A673 (cell line): ENCODE measurements at regions not wholly inside any gene's neighbourhood (a gene's known extent, or its start where the extent isn't known, plus 50 kb on each side); places are given as distances from the start of the nearest gene placed in this dataset.

Experiments used
- BruUV-seq: library from RNA; stranded (reverse); fragments of 400-500 nt; replicated peaks from 2 replicates; lab custom pipeline; 2021; lab: Mats Ljungman, UMichigan
- CTCF ChIA-PET: fragments of 300-600 bp; sonication (Branson Sonifier 250); formaldehyde crosslinking; loops from one replicate; lab custom pipeline; 2022; ENCODE audit warnings: antibody characterized with exemption; lab: Charles Lee
- POLR2A ChIA-PET: fragments of 300-600 bp; sonication (Branson Sonifier 250); formaldehyde crosslinking; loops from one replicate; lab custom pipeline; 2022; ENCODE audit warnings: antibody characterized with exemption; ENCODE audit not compliant: low non-redundant PET; lab: Charles Lee
- DNase-seq: peaks from one replicate; pipeline ENCODE4 v3.0.0-alpha.2; 2015; ENCODE audit warnings: low spot score
- H3K27ac ChIP-seq: fragments of 200-600 bp; sonication (generic); 2 replicates; pipeline ENCODE4 v1.5.1; 2016; ENCODE audit warnings: mixed run types, low read depth, mild to moderate bottlenecking, mixed read lengths, antibody characterized with exemption, low read length; ENCODE audit not compliant: poor library complexity, severe bottlenecking
- H3K27me3 ChIP-seq: fragments of 200-600 bp; sonication (generic); replicated peaks from 2 replicates; pipeline ENCODE4 v1.6.1; 2017; ENCODE audit warnings: mixed run types, low read depth, mild to moderate bottlenecking, mixed read lengths, antibody characterized with exemption, low read length; ENCODE audit not compliant: insufficient read depth, poor library complexity
- H3K36me3 ChIP-seq: fragments of 200-600 bp; sonication (generic); 2 replicates; pipeline ENCODE4 v1.6.1; 2016; ENCODE audit warnings: mixed run types, mild to moderate bottlenecking, mixed read lengths, antibody characterized with exemption, low read length; ENCODE audit not compliant: insufficient read depth, poor library complexity, severe bottlenecking
- H3K4me1 ChIP-seq: fragments of 200-600 bp; sonication (generic); 2 replicates; pipeline ENCODE4 v1.6.1; 2017; ENCODE audit warnings: mixed run types, mild to moderate bottlenecking, mixed read lengths, antibody characterized with exemption, low read length; ENCODE audit not compliant: insufficient read depth, poor library complexity, severe bottlenecking
- H3K4me3 ChIP-seq: fragments of 200-600 bp; sonication (generic); 2 replicates; pipeline ENCODE4 v1.5.1; 2016; ENCODE audit warnings: low read depth, mixed run types, mild to moderate bottlenecking, mixed read lengths, low read length; ENCODE audit not compliant: poor library complexity, severe bottlenecking
- H3K9me3 ChIP-seq: fragments of 200-600 bp; sonication (generic); 2 replicates; pipeline ENCODE4 v1.6.1; 2016; ENCODE audit warnings: mixed run types, low read depth, mild to moderate bottlenecking, mixed read lengths, antibody characterized with exemption, low read length; ENCODE audit not compliant: poor library complexity, severe bottlenecking
- CTCF ChIP-seq: fragments of 300-800, 200-600 bp; sonication (generic); conservative IDR thresholded peaks from 2 replicates; pipeline ENCODE4 v1.5.1; 2017; ENCODE audit warnings: low read depth, mild to moderate bottlenecking, antibody characterized with exemption, low read length, moderate library complexity, mixed read lengths
- EZH2 ChIP-seq: fragments of 200-600 bp; sonication (generic); IDR thresholded peaks from 2 replicates; pipeline ENCODE4 v1.6.1; 2017; ENCODE audit warnings: borderline replicate concordance, low read depth, mild to moderate bottlenecking, mixed read lengths, antibody characterized with exemption, low read length; ENCODE audit not compliant: poor library complexity, severe bottlenecking
- intact Hi-C: fragments of 100-400 bp; cut with micrococcal nuclease; formaldehyde crosslinking; loops from one replicate; pipeline ENCODE4 v1.10.0; 2022; ENCODE audit not compliant: unreplicated experiment

- H3K4me3 ChIP-seq: no peak overlapping the region
- no peaks in the 10 kb centered on the region for H3K27me3 ChIP-seq
- intact Hi-C loops: no loop called here
- no peaks in the 10 kb centered on the region for H3K9me3 ChIP-seq
- TF ChIP-seq EZH2 (no peak), CTCF (no peak)
- ChIA-PET CTCF (no interaction called here), POLR2A (no interaction called here)
- no peaks in the 10 kb centered on the region for H3K4me1 ChIP-seq
- H3K27ac ChIP-seq: no peak overlapping the region
- BruUV-seq: no TSS peak
- DNase-seq: no peak
- no peaks in the 10 kb centered on the region for H3K36me3 ChIP-seq
Observed at GRCh38 chr5:153340139-153340538, 150.3 kb upstream of the GRIA1 start.

- BruUV-seq: no TSS peak
- Histone ChIP-seq H3K27ac (no peak overlapping the region), H3K36me3 (no peaks in the 10 kb centered on the region), H3K4me1 (no peaks in the 10 kb centered on the region), H3K9me3 (no peaks in the 10 kb centered on the region), H3K4me3 (no peak overlapping the region), H3K27me3 (no peaks in the 10 kb centered on the region)
- TF ChIP-seq CTCF (no peak), EZH2 (no peak)
- POLR2A ChIA-PET: interaction anchor here (0.9 kb wide), 1 partner anchor 13 kb away, joined by 7 read pairs; no protein-coding TSS in a partner anchor
- intact Hi-C loops: no loop called here
- DNase-seq: no peak
- CTCF ChIA-PET: no interaction called here
Observed at GRCh38 chr5:153340738-153341137, 149.7 kb upstream of the GRIA1 start.

GRCh38 chr5:153342487-153342886 lies 148.0 kb upstream of the GRIA1 start:
- H3K36me3 ChIP-seq: no peaks in the 10 kb centered on the region
- H3K9me3 ChIP-seq: no peaks in the 10 kb centered on the region
- DNase-seq: no peak
- no peaks in the 10 kb centered on the region for H3K27me3 ChIP-seq
- no peaks in the 10 kb centered on the region for H3K4me1 ChIP-seq
- POLR2A ChIA-PET: no interaction called here
- BruUV-seq: no TSS peak
- intact Hi-C loops: no loop called here
- H3K4me3 ChIP-seq: no peak overlapping the region
- TF ChIP-seq EZH2: no peak
- H3K27ac ChIP-seq: no peak overlapping the region
- CTCF ChIA-PET: no interaction called here

- TF ChIP-seq EZH2 (no peak), CTCF (no peak)
- Histone ChIP-seq H3K4me3 (no peak overlapping the region), H3K27ac (no peak overlapping the region), H3K4me1 (no peaks in the 10 kb centered on the region), H3K27me3 (peaks cover 43% of the 10 kb centered on the region), H3K36me3 (no peaks in the 10 kb centered on the region), H3K9me3 (no peaks in the 10 kb centered on the region)
- no TSS peak for BruUV-seq
- CTCF ChIA-PET: no interaction called here
- POLR2A ChIA-PET: no interaction called here
- intact Hi-C loops: no loop called here
- DNase-seq: no peak
Observed at GRCh38 chr5:153347611-153348010, 142.9 kb upstream of the GRIA1 start.
